IMR-90 (cell line): ENCODE measurements at regions not wholly inside any gene's neighbourhood (a gene's known extent, or its start where the extent isn't known, plus 50 kb on each side); places are given as distances from the start of the nearest gene placed in this dataset.

Experiments used
- ATAC-seq: fragments of 200-7000 bp; cut with Tn5 transposase; 2 replicates; pipeline ENCODE4 v1.9.1; 2020; ENCODE audit warnings: low read depth, mild to moderate bottlenecking, moderate library complexity
- BruUV-seq: library from RNA; stranded (reverse); fragments of 400-500 nt; replicated peaks from 2 replicates; lab custom pipeline; 2021; lab: Mats Ljungman, UMichigan
- CTCF ChIA-PET: fragments of 300-600 bp; formaldehyde crosslinking; extraction: SDS; loops from one replicate; lab custom pipeline; 2021; ENCODE audit warnings: antibody characterized with exemption; lab: Yijun Ruan, JAX
- POLR2A ChIA-PET: fragments of 300-600 bp; sonication (Branson Sonifier 250); formaldehyde crosslinking; loops from one replicate; lab custom pipeline; 2022; ENCODE audit warnings: antibody characterized with exemption; ENCODE audit not compliant: unreplicated experiment; lab: Charles Lee
- DNase-seq: peaks from one replicate; pipeline ENCODE4 v3.0.0; 2013
- H2AFZ ChIP-seq: replicated peaks from 2 replicates; pipeline ENCODE3; 2013; ENCODE audit warnings: low read length, mild to moderate bottlenecking; ENCODE audit not compliant: poor library complexity
- H2AK5ac ChIP-seq: 2 replicates; pipeline ENCODE4 v1.6.1; 2013; ENCODE audit warnings: low read depth, low read length, inconsistent platforms
- H2AK9ac ChIP-seq: replicated peaks from 2 replicates; pipeline ENCODE3; 2013; ENCODE audit warnings: mild to moderate bottlenecking, low read depth, low read length, moderate library complexity; ENCODE audit not compliant: poor library complexity
- H2BK120ac ChIP-seq: 2 replicates; pipeline ENCODE4 v1.6.1; 2013; ENCODE audit warnings: low read depth, low read length, inconsistent platforms
- H2BK15ac ChIP-seq: 3 replicates; pipeline ENCODE4 v1.6.1; 2013; ENCODE audit warnings: low read depth, low read length, inconsistent platforms
- H2BK20ac ChIP-seq: 2 replicates; pipeline ENCODE4 v1.6.1; 2013; ENCODE audit warnings: low read depth, mild to moderate bottlenecking, inconsistent platforms, low read length, moderate library complexity
- H2BK5ac ChIP-seq: 2 replicates; pipeline ENCODE4 v1.6.1; 2013; ENCODE audit warnings: mild to moderate bottlenecking, low read depth, low read length, inconsistent platforms; ENCODE audit not compliant: poor library complexity, severe bottlenecking
- H3K14ac ChIP-seq: replicated peaks from 2 replicates; pipeline ENCODE4 v1.6.1; 2013; ENCODE audit warnings: low read depth, low read length, inconsistent platforms
- H3K18ac ChIP-seq: 2 replicates; pipeline ENCODE4 v1.6.1; 2013; ENCODE audit warnings: low read depth, low read length, control low read depth
- H3K23ac ChIP-seq: 2 replicates; pipeline ENCODE4 v1.6.1; 2013; ENCODE audit warnings: low read depth, low read length, inconsistent platforms
- H3K27ac ChIP-seq: 2 replicates; pipeline ENCODE4 v1.5.1; 2013; ENCODE audit warnings: mild to moderate bottlenecking, control low read depth, low read length; ENCODE audit not compliant: insufficient read depth
- H3K27me3 ChIP-seq: 2 replicates; pipeline ENCODE4 v1.6.1; 2013; ENCODE audit warnings: low read length; ENCODE audit not compliant: control insufficient read depth, insufficient read depth
- H3K36me3 ChIP-seq: 2 replicates; pipeline ENCODE4 v1.6.1; 2013; ENCODE audit warnings: low read length, mixed read lengths; ENCODE audit not compliant: control insufficient read depth, insufficient read depth
- H3K4ac ChIP-seq: 2 replicates; pipeline ENCODE4 v1.6.1; 2013; ENCODE audit warnings: low read depth, low read length, inconsistent platforms
- H3K4me1 ChIP-seq: 2 replicates; pipeline ENCODE4 v1.6.1; 2013; ENCODE audit warnings: low read length, mixed read lengths; ENCODE audit not compliant: control insufficient read depth, insufficient read depth
- H3K4me2 ChIP-seq: 2 replicates; pipeline ENCODE4 v1.6.1; 2013; ENCODE audit warnings: low read depth, mild to moderate bottlenecking, control low read depth, low read length, moderate library complexity
- H3K4me3 ChIP-seq: 2 replicates; pipeline ENCODE4 v1.5.1; 2013; ENCODE audit warnings: low read depth, mild to moderate bottlenecking, control low read depth, low read length, moderate library complexity; ENCODE audit not compliant: insufficient read depth
- H3K56ac ChIP-seq: 2 replicates; pipeline ENCODE4 v1.6.1; 2013; ENCODE audit warnings: low read length, inconsistent platforms; ENCODE audit not compliant: insufficient read depth; ENCODE audit errors: extremely low read depth
- H3K79me1 ChIP-seq, 2 experiments: 2 replicates each; pipeline ENCODE4 v1.6.1; 2013; ENCODE audit warnings: low read length in 2 of 2, inconsistent platforms in 1 of 2, low read depth in 1 of 2
- H3K9ac ChIP-seq: 2 replicates; pipeline ENCODE4 v1.6.1; 2013; ENCODE audit warnings: low read depth, low read length, control low read depth
- H3K9me1 ChIP-seq: 2 replicates; pipeline ENCODE4 v1.6.1; 2013; ENCODE audit warnings: low read length, inconsistent platforms; ENCODE audit not compliant: insufficient read depth
- H3K9me3 ChIP-seq: 2 replicates; pipeline ENCODE4 v1.6.1; 2013; ENCODE audit warnings: low read length; ENCODE audit not compliant: control insufficient read depth, insufficient read depth
- H4K20me1 ChIP-seq: 2 replicates; pipeline ENCODE4 v1.6.1; 2013; ENCODE audit warnings: low read length, inconsistent platforms; ENCODE audit not compliant: insufficient read depth
- H4K5ac ChIP-seq: 2 replicates; pipeline ENCODE4 v1.6.1; 2013; ENCODE audit warnings: mild to moderate bottlenecking, low read depth, low read length, control low read depth
- H4K8ac ChIP-seq, 2 experiments: 2 replicates each; pipeline ENCODE4 v1.6.1; 2013; ENCODE audit warnings: low read depth in 2 of 2, low read length in 2 of 2, control low read depth in 1 of 2, inconsistent platforms in 1 of 2
- H4K91ac ChIP-seq: 2 replicates; pipeline ENCODE4 v1.6.1; 2013; ENCODE audit warnings: low read depth, low read length, inconsistent platforms; ENCODE audit not compliant: insufficient read depth
- BHLHE40 ChIP-seq: fragments of 150-350 bp; IDR thresholded peaks from 2 replicates; pipeline ENCODE4 v1.6.1; 2016; ENCODE audit warnings: mild to moderate bottlenecking, low read depth, low read length
- CEBPB ChIP-seq: IDR thresholded peaks from 2 replicates; pipeline ENCODE4 v1.6.1; 2012; ENCODE audit warnings: low read depth, low read length, improper control_type of control experiment
- CHD1 ChIP-seq: IDR thresholded peaks from 2 replicates; pipeline ENCODE4 v1.6.1; 2012; ENCODE audit warnings: low read depth, low read length, improper control_type of control experiment
- CTCF ChIP-seq: conservative IDR thresholded peaks from 2 replicates; pipeline ENCODE4 v1.5.1; 2012; ENCODE audit warnings: mild to moderate bottlenecking, low read depth, low read length, improper control_type of control experiment
- MAFK ChIP-seq: IDR thresholded peaks from 2 replicates; pipeline ENCODE4 v1.6.1; 2012; ENCODE audit warnings: low read depth, low read length, improper control_type of control experiment
- MAZ ChIP-seq: IDR thresholded peaks from 2 replicates; pipeline ENCODE4 v1.6.1; 2012; ENCODE audit warnings: low read depth, mild to moderate bottlenecking, low read length, improper control_type of control experiment, moderate library complexity, borderline replicate concordance
- MXI1 ChIP-seq: IDR thresholded peaks from 2 replicates; pipeline ENCODE4 v1.6.1; 2012; ENCODE audit warnings: low read depth, mild to moderate bottlenecking, low read length, moderate library complexity, borderline replicate concordance
- POLR2A ChIP-seq: IDR thresholded peaks from 2 replicates; pipeline ENCODE4 v1.6.1; 2012; ENCODE audit warnings: mild to moderate bottlenecking, low read depth, low read length
- RAD21 ChIP-seq: IDR thresholded peaks from 2 replicates; pipeline ENCODE4 v1.6.1; 2012; ENCODE audit warnings: low read length, improper control_type of control experiment
- RCOR1 ChIP-seq: IDR thresholded peaks from 2 replicates; pipeline ENCODE4 v1.6.1; 2012; ENCODE audit warnings: mild to moderate bottlenecking, low read length, improper control_type of control experiment; ENCODE audit not compliant: insufficient replicate concordance
- RFX5 ChIP-seq: IDR thresholded peaks from 2 replicates; pipeline ENCODE4 v1.8.0; 2012; ENCODE audit warnings: low read depth, mild to moderate bottlenecking, low read length, moderate library complexity
- SMC3 ChIP-seq: fragments of 150-350 bp; IDR thresholded peaks from 2 replicates; pipeline ENCODE4 v1.6.1; 2016; ENCODE audit warnings: low read depth, mild to moderate bottlenecking, antibody characterized with exemption, low read length, moderate library complexity
- WGBS, 2 experiments: methylation state at CpG; one replicate each; pipeline versions ENCODE4 v1.1.5 to v1.1.7; 2013; ENCODE audit warnings: missing lambda C conversion rate in 2 of 2; ENCODE audit not compliant: insufficient read length in 1 of 2; ENCODE audit errors: extremely low coverage in 2 of 2; 5-methylcytosine and 5-hydroxymethylcytosine counted together
- dilution Hi-C: fragments of 300-500 bp; cut with HindIII; formaldehyde crosslinking; loops from one replicate; pipeline ENCODE4 v1.14.3; 2018; ENCODE audit warnings: low sequenced_read_pairs; ENCODE audit not compliant: unreplicated experiment
- in situ Hi-C: fragments of 300-500 bp; cut with MboI; formaldehyde crosslinking; loops from 3 replicates; pipeline ENCODE4 v1.14.3; 2019; ENCODE audit warnings: low sequenced_read_pairs, inconsistent platforms, mixed read lengths
- intact Hi-C: fragments of 100-400 bp; cut with micrococcal nuclease; formaldehyde crosslinking; loops from 2 replicates; pipeline ENCODE4 v1.10.0; 2022

DNA sequence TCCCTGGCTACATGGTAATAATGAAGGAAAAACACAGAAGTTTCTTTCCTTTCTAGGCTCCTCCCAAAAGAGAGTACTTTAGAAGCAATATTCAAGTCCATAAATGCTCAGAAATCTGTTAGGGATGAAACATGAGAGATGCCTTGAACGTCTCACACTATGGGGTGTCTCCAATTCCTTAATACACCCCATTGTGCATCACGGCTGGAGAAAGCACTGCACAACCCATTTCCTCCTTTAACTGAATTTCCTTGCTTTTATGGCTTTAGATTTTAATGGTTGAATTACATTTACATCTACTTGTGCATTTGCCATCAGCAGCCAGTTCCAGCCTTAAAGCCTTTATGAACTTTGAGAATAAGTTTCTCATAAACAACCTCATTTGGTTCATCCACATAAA, 498.9 kb upstream of the PTBP2 start:
- Histone ChIP-seq H3K4ac (no peak overlapping the region), H3K36me3 (no peaks in the 10 kb centered on the region), H3K4me1 (no peaks in the 10 kb centered on the region), H3K9me3 (no peaks in the 10 kb centered on the region), H3K79me1 (no peaks in the 10 kb centered on the region), H3K9ac (no peak overlapping the region), H3K27ac (no peak overlapping the region), H2BK20ac (no peak overlapping the region), H3K4me2 (no peak overlapping the region), H3K9me1 (no peaks in the 10 kb centered on the region), H2BK120ac (no peak overlapping the region), H3K56ac (no peak overlapping the region), H3K14ac (no peak overlapping the region), H3K27me3 (peaks cover 2% of the 10 kb centered on the region; the same call in 1 of the 2 replicates), H2AK5ac (no peak overlapping the region), H4K5ac (no peak overlapping the region), H2BK5ac (no peak overlapping the region), H2BK15ac (no peak overlapping the region), H3K4me3 (no peak overlapping the region), H4K91ac (no peak overlapping the region), H3K23ac (no peak overlapping the region), H4K8ac (no peak overlapping the region), H2AFZ (no peak overlapping the region), H2AK9ac (no peak overlapping the region), H3K18ac (no peak overlapping the region), H4K20me1 (no peaks in the 10 kb centered on the region)
- no TSS peak for BruUV-seq
- ATAC-seq (no peak), DNase-seq (no peak)
- intact Hi-C loops: no loop called here
- no peak for TF ChIP-seq MAZ
- TF ChIP-seq CHD1: no peak
- TF ChIP-seq MXI1: no peak
- no peak for TF ChIP-seq POLR2A
- TF ChIP-seq MAFK: no peak
- TF ChIP-seq CTCF: no peak
- TF ChIP-seq BHLHE40: no peak
- no peak for TF ChIP-seq RAD21
- no peak for TF ChIP-seq CEBPB
- no peak for TF ChIP-seq RFX5
- TF ChIP-seq SMC3: no peak
- TF ChIP-seq RCOR1: no peak
- WGBS, 2 experiments: no CpG with 5 or more reads among the region's 2 CpGs
- POLR2A ChIA-PET: no interaction called here
- dilution Hi-C loops: no loop called here
- in situ Hi-C loops: no loop called here
- CTCF ChIA-PET: no interaction called here
